Breast epithelium (tissue), 4 donors: ENCODE measurements at regions not wholly inside any gene's neighbourhood (a gene's known extent, or its start where the extent isn't known, plus 50 kb on each side); places are given as distances from the start of the nearest gene placed in this dataset.

Experiments used
- DNase-seq, 2 donors: peaks; one replicate each; pipeline ENCODE4 v3.0.0-alpha.2; 2019; ENCODE audit warnings: low spot score in 2 of 2
- H3K27ac ChIP-seq, 2 donors: fragments of 200-600 bp; sonication (generic) in 1 of 2; one replicate each; pipeline ENCODE4 v1.5.1; 2016 to 2019; ENCODE audit warnings: mild to moderate bottlenecking in 1 of 2
- H3K27me3 ChIP-seq, 2 donors: fragments of 200-600 bp; sonication (generic) in 1 of 2; one replicate each; pipeline versions ENCODE4 v1.5.1 to v1.6.0; 2017 to 2019; ENCODE audit warnings: control low read depth in 1 of 2, mild to moderate bottlenecking in 1 of 2
- H3K36me3 ChIP-seq: fragments of 200-600 bp; one replicate; pipeline ENCODE4 v1.5.1; 2019
- H3K4me1 ChIP-seq, 2 donors: fragments of 200-600 bp; sonication (generic); one replicate each; pipeline ENCODE4 v1.5.1; 2016 to 2019; ENCODE audit warnings: control low read depth in 1 of 2
- H3K4me3 ChIP-seq, 3 donors: fragments of 200-600 bp; sonication (generic); 1 replicate in 2 of 3; 2 replicates in 1 of 3; pipeline ENCODE4 v1.5.1; 2016 to 2019; ENCODE audit warnings: mild to moderate bottlenecking in 3 of 3, moderate library complexity in 2 of 3
- H3K9me3 ChIP-seq, 2 donors: fragments of 200-600 bp; sonication (generic) in 1 of 2; one replicate each; pipeline ENCODE4 v1.5.1; 2016 to 2019; ENCODE audit warnings: control low read depth in 1 of 2
- POLR2A ChIP-seq: fragments of 450-650 bp; IDR thresholded peaks from one replicate; pipeline ENCODE4 v1.6.1; 2016; ENCODE audit warnings: antibody characterized with exemption, mild to moderate bottlenecking, moderate library complexity
- POLR2AphosphoS5 ChIP-seq, 3 donors: sonication (generic); formaldehyde crosslinking; IDR thresholded peaks; one replicate each; pipeline ENCODE4 v1.6.1; 2017; ENCODE audit warnings: antibody characterized with exemption in 3 of 3
- intact Hi-C: fragments of 100-400 bp; cut with DNase I; formaldehyde crosslinking; loops from one replicate; pipeline ENCODE4 v1.15.1; 2023; ENCODE audit warnings: low total_unique reads
- TF ChIP-seq, protein P1 (sequence below), 3 donors: fragments of 450-650 bp; IDR thresholded peaks; one replicate each; pipeline ENCODE4 v1.5.1; 2016 to 2017; ENCODE audit warnings: antibody characterized with exemption in 3 of 3, mild to moderate bottlenecking in 3 of 3, moderate library complexity in 3 of 3

DNA sequence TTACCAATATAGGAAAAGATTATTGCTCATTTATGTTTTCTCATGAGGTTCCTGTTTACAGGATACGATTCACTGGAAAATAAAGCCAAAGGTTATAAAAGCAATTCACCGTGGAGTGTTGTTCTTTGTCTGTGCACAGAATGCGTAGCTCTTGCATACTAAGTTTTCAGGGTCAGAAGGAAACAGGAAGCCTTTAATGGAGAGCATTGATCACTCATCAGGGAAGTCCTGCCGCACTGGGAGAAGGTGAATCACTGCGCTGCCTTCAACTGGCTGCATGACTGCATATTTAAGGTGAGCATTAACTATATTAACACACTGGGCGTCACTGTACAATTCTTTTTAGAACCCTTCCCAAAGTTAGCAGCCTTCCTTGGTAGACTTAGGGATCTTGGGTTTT lies 74.1 kb upstream of the SYK start:
- TF ChIP-seq, protein P1, sequence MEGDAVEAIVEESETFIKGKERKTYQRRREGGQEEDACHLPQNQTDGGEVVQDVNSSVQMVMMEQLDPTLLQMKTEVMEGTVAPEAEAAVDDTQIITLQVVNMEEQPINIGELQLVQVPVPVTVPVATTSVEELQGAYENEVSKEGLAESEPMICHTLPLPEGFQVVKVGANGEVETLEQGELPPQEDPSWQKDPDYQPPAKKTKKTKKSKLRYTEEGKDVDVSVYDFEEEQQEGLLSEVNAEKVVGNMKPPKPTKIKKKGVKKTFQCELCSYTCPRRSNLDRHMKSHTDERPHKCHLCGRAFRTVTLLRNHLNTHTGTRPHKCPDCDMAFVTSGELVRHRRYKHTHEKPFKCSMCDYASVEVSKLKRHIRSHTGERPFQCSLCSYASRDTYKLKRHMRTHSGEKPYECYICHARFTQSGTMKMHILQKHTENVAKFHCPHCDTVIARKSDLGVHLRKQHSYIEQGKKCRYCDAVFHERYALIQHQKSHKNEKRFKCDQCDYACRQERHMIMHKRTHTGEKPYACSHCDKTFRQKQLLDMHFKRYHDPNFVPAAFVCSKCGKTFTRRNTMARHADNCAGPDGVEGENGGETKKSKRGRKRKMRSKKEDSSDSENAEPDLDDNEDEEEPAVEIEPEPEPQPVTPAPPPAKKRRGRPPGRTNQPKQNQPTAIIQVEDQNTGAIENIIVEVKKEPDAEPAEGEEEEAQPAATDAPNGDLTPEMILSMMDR (IDR thresholded peaks at IDR 0.05): no peak
- TF ChIP-seq POLR2A (no peak), POLR2AphosphoS5 (IDR thresholded peaks at IDR 0.05) (no peak)

DNA sequence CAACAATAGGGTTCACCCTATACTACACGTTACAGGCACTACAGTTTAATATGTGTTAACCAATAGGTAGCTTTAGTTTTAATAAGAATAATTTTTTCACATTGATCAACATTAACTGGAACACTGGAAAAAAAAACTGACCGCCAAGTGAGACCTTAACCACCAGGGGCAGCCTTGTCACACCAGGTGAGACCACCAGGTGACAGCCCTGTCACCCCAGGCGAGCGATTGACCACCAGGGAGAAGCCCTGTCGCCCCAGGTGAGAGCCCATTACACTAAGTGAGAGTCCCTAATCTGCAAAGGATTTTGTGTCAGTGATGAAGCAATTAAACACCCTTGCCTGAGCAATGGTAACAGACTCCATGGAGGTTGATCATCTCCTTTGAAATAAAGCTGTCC lies 75.4 kb upstream of the SYK start:
- no peak for DNase-seq
- Histone ChIP-seq H3K9me3 (no peaks in the 10 kb centered on the region), H3K27ac (no peak overlapping the region), H3K4me1 (no peaks in the 10 kb centered on the region), H3K27me3 (no peaks in the 10 kb centered on the region), H3K36me3 (no peaks in the 10 kb centered on the region), H3K4me3 (no peak overlapping the region)
- TF ChIP-seq POLR2AphosphoS5 (IDR thresholded peaks at IDR 0.05): no peak
- TF ChIP-seq, protein P1 (IDR thresholded peaks at IDR 0.05): no peak
- no peak for TF ChIP-seq POLR2A
- intact Hi-C loops: no loop called here

More for the DNA sequence above, 74.1 kb upstream of the SYK start:
- H3K4me1 ChIP-seq: no peaks in the 10 kb centered on the region
- H3K27me3 ChIP-seq: no peaks in the 10 kb centered on the region
- intact Hi-C loops: no loop called here
- no peak overlapping the region for H3K4me3 ChIP-seq
- no peaks in the 10 kb centered on the region for H3K36me3 ChIP-seq
- no peaks in the 10 kb centered on the region for H3K9me3 ChIP-seq
- H3K27ac ChIP-seq: no peak overlapping the region
- no peak for DNase-seq

DNA sequence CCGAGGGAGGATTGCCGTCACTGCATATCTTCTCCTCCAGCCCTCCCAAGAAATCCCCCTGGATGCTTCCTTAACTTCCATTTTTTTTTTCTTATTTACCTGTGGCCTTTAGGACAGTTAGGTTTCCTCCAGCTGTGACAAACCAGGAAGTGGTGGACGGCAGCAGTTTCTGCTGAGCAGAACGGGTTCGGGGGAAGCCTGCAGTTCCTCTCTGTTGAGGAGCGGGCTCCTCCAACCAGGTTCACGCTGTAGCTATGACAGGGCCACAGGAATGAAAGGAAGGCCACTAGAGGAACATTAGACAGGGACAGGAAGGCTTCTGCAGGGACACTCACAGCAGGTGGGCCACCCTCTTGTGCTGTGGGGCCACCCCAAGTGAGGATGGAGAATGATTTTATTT lies 76.7 kb upstream of the SYK start:
- Histone ChIP-seq H3K36me3 (no peaks in the 10 kb centered on the region), H3K4me3 (no peak overlapping the region), H3K27me3 (no peaks in the 10 kb centered on the region), H3K9me3 (no peaks in the 10 kb centered on the region), H3K27ac (no peak overlapping the region), H3K4me1 (no peaks in the 10 kb centered on the region)
- DNase-seq: no peak
- TF ChIP-seq, protein P1 (IDR thresholded peaks at IDR 0.05): no peak
- TF ChIP-seq POLR2A (no peak), POLR2AphosphoS5 (IDR thresholded peaks at IDR 0.05) (no peak)
- intact Hi-C loops: no loop called here

DNA sequence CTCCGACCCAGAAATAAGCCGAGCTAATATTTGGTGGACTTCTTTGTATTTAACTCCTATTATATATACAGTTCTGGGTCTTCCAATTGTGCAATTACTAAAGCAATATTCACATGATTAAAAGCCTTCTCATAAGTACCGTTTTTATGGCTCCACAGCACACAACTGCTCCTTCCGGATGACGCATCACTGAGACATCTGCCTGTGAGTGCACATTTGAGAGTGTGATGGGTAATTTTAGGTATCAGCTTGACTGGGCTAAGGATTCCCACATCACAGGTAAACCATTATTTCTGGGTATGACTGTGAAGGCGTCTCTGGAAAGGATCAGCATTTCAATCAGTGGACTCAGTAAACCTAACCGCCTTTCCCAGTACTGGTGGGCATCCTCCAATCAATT lies 77.5 kb upstream of the SYK start:
- no peaks in the 10 kb centered on the region for H3K9me3 ChIP-seq
- H3K4me3 ChIP-seq: no peak overlapping the region
- H3K27ac ChIP-seq: no peak overlapping the region
- H3K4me1 ChIP-seq: no peaks in the 10 kb centered on the region
- H3K27me3 ChIP-seq: no peaks in the 10 kb centered on the region
- DNase-seq: no peak
- H3K36me3 ChIP-seq: no peaks in the 10 kb centered on the region
- intact Hi-C loops: no loop called here
- TF ChIP-seq, protein P1 (IDR thresholded peaks at IDR 0.05): no peak
- TF ChIP-seq POLR2A (no peak), POLR2AphosphoS5 (IDR thresholded peaks at IDR 0.05) (no peak)

DNA sequence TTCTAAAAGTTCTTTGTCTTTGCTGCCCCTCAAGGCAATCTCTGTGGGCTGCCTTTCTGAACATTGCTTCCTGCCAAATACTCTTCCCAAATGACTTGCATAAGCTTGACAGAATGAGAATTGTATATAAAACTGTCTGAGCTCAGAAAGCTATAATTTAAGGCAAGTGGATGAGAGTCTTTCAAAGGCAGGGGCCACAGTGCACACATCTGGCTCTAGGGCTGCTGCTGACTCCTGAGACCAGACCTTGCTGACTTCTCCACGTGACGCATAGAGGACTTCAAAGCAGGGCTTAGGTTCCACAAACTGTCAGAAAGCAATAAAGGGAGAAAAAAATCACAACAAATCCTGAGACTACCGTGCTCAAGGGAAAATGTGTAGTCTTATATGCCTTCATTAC lies 79.4 kb upstream of the DIRAS2 start:
- H3K9me3 ChIP-seq: no peaks in the 10 kb centered on the region
- no peak for TF ChIP-seq POLR2A
- TF ChIP-seq, protein P1 (IDR thresholded peaks at IDR 0.05): no peak
- no peak for TF ChIP-seq POLR2AphosphoS5 (IDR thresholded peaks at IDR 0.05)
- intact Hi-C loops: no loop called here
- no peak overlapping the region for H3K27ac ChIP-seq
- H3K4me3 ChIP-seq: no peak overlapping the region
- DNase-seq: no peak
- H3K4me1 ChIP-seq: no peaks in the 10 kb centered on the region
- H3K36me3 ChIP-seq: no peaks in the 10 kb centered on the region
- no peaks in the 10 kb centered on the region for H3K27me3 ChIP-seq
